DLD1 (cell line): ENCODE measurements at regions not wholly inside any gene's neighbourhood (a gene's known extent, or its start where the extent isn't known, plus 50 kb on each side); places are given as distances from the start of the nearest gene placed in this dataset.
"Not testable (repeated sequence)": the region's sequence is repeated elsewhere in the genome, so short reads cannot be mapped to it uniquely, and the experiment has no call there.

Experiments
- in situ Hi-C: cut with HindIII; loops from 2 replicates; pipeline ENCODE4 v1.10.0; 2017; ENCODE audit warnings: low sequenced_read_pairs

DNA sequence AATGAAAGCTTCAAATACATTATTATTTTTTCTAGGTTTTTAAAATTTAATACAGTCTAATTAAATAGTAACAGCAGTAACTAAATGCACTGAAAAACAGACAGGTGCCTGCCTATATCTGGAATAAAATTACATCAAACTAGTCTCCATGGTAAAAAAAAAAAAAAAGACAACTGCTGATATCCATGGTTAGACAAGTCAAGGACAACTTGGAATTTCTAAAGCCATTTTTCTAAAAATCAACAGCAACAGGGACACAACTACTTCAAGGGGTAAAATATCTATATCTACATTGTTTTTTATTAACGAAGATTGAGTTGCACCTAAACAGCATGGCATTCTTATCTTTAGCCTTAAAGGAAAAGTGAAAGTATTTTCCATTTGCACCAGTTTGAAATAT lies 74.7 kb upstream of the VPREB1 start:
- in situ Hi-C loops = no loop called here

DNA sequence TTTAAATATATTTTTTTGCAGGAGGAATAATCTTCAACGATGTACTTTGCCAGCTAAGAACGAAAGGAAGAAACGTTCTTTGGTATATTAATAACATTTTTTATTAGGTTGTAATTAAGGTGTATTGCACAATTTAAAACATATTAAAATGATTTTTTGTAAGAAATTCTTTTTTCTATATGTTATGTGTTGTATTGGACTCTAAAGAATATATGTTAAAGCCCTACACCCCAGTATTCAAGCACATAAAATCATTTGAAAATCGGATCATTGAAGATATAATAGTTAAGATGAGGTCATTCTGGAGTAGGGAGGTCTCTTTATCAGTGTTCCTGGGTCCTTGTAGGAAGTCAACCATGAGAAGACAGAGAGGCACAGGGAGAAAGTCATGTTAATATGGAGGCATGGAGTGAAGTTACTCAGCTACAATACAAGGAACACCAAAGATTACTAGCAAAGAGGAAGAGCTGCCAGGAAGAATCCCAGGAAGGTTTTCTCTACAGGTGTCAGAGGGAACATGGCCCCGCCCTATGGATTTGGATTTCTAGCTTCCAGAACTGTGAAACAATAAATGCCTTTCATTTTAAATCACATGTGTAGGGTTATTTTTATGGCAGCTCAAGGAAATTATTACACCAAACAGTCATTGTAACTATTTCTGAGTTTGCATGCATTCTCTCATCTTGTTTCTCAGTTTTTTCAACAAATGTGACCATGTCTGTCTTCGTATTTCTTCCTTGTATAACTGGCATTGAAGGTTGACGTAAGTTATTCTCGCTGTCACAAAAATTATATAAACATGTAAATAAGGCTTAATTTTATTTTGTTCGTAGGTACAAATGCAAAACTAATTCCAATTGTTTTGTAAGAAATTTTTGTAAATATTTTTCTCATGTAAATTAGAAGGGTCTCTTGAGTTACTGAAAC lies 75.4 kb upstream of the VPREB1 start:
- in situ Hi-C loops = no loop called here

DNA sequence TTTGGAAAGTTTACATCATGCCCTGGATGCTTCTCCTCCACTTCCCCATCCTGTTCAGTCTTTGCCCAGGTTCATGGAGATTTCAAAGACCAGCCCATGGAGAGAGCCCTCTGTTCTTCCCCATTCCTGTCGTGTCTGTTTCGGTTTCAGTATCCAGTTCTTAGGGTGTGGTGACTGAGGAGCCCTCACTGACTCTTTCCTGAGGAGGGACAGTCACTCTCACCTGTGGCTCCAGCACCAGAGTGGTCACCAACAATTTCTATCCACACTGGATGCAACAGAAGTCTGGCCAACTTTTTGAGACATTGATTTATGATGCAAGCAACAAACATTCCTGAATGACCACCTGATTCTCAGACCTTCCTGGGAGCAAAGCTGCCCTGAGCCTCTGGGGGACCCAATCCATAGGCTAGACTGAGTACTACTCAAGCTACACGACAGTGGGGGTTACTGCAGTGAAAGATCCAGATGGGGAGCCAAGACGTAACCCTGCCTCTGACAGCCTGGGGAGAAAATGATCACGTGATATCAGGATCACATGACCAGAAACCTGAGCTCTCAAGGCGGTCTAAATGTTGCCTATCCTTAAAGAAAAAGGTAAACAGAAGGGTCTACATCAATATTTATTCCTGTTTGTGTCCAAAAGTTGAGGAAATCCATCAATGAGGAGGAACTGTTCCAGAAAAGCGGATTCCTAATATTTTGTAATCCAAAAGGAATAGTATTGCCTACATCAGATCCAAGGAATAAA lies 76.2 kb upstream of the VPREB1 start:
- in situ Hi-C loops = no loop called here

DNA sequence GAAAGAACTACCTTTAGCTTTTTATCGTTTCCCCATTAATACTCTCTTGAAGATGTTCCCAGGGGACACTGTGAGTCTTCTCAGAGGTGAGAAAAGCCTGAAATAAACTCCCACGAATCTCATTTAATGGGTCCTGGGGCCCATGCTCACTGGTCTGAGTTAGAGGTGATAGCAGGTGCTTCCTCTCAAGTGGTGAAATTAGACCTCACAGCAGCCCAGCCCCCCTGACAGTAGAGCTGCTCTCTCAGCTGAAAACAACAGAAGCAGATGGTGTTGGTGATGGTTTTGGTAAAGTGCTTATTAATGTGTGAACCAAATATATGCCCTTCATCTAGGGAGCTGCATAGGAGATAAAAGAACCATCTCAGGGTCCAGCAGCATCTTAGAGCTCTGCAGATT lies 76.8 kb upstream of the VPREB1 start:
- in situ Hi-C loops = no loop called here

GRCh38 chr22:22166941-22167713 lies 77.5 kb upstream of the VPREB1 start:
- in situ Hi-C loops = no loop called here

- in situ Hi-C loops = no loop called here
Measured at GRCh38 chr22:22165936-22166710, 78.5 kb upstream of the VPREB1 start.

- in situ Hi-C loops = no loop called here
Measured at GRCh38 chr22:22164541-22165272, 79.9 kb upstream of the VPREB1 start.

- in situ Hi-C loops = no loop called here
Measured at GRCh38 chr22:22161924-22162851, 82.4 kb upstream of the VPREB1 start.

DNA sequence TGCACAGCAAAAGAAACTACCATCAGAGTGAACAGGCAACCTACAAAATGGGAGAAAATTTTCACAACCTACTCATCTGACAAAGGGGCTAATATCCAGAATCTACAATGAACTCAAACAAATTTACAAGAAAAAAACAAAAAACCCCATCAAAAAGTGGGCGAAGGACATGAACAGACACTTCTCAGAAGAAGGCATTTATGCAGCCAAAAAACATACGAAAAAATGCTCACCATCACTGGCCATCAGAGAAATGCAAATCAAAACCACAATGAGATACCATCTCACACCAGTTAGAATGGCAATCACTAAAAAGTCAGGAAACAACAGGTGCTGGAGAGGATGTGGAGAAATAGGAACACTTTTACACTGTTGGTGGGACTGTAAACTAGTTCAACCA lies 83.8 kb upstream of the VPREB1 start:
- in situ Hi-C loops = not testable (repeated sequence)

- in situ Hi-C loops = no loop called here
Measured at GRCh38 chr22:22159384-22159783, 85.2 kb upstream of the VPREB1 start.

- in situ Hi-C loops = no loop called here
Measured at GRCh38 chr22:22158965-22159364, 85.6 kb upstream of the VPREB1 start.

DNA sequence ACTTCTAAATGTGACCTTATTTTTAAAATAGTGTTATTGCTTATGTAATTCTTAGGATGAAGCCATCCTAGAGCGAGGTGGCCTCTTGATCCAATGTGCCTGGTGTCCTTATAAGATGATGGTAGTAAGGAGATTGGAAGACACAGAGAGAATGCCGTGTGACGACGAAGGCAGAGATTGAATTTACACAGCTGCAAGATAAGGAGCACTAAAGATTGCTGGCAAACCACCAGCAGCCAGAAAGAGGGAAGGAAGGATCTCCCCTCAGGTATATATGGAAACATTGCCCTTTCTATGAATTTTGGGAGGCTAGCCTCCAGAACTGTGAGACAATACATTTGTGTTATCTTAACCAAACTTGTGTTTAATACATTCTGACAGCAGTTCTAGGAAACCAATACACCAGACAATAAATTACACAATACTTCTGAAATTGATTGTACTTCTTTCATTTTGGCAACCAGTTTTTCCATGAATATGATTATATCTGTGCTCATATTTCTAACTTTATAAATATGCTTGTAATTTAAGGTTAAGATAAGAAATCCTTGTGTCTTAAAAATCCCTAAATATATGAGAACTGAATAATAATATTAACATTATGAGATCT lies 86.3 kb upstream of the VPREB1 start:
- in situ Hi-C loops = no loop called here

DNA sequence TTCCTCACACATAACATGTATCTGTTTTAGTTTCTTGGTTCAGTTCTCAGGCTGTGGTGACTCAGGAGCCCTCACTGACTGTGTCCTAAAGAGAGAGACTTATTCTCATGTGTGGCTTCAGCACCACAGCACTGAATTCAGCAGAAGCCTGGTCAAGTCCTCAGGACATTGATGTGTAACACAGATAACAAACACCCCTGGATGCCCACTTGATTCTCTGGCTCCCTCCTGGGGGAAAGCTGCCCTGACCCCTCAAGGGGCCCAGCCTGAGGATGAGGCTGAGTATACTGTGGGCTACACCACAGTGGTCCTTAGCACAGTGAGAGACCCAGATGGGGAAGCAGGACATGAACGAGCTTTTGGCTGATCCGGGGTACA lies 87.2 kb upstream of the VPREB1 start:
- in situ Hi-C loops = no loop called here

DNA sequence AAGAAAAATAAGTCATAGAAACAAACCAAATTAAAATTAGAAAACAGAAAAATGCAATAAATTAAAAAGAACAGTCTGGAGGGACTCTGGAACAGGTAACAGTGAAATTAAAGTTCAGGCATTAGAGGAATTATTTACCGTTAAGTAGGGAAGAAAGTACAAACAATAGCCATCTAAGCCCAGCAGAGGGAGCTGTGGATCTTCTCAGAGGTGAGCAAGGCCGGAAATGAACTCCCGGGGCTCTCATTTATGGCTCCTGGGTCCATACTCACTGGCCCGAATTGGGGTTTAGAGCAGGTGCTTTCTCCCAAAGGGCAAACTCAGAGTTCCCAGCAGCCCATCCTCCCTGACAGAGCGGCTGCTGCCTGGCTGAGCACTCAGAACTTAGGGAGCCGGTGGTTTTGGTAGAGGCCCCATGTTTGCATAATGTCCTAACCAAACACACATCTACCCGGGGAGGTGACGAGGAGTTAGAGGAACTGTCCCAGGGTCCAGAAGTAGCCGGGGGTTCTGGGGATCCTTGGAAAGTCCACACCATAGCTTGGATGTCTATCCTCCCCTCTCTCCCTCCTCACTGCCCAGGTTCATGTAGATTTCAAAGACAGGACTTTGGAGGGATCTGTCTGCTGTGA lies 87.8 kb upstream of the VPREB1 start:
- in situ Hi-C loops = no loop called here

GRCh38 chr22:22156348-22156715 lies 88.3 kb upstream of the VPREB1 start:
- in situ Hi-C loops = no loop called here

GRCh38 chr22:22155607-22156006 lies 89.0 kb upstream of the VPREB1 start:
- in situ Hi-C loops = no loop called here

DNA sequence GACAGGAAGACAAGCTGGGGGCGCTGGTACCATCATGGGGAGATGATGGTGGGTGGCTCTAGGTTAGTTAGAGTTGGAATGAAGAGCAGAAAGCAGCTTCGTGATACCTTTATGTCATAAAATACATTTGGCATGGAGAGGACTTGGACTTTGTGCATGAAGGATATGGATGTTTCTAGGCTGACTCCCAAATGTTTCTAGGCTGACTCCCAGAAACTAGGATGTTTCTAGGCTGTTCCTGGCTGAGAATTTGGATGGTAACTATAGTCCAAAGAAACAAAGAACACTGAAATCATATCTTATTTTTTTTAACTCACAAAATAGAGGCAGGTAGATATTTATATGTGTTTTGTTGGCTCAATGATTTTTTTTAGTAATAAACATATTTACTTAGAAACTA lies 89.4 kb upstream of the VPREB1 start:
- in situ Hi-C loops = no loop called here

- in situ Hi-C loops = no loop called here
Measured at GRCh38 chr22:22154040-22154439, 90.5 kb upstream of the VPREB1 start.
